NCI-H446 (cell line): ENCODE measurements at regions not wholly inside any gene's neighbourhood (a gene's known extent, or its start where the extent isn't known, plus 50 kb on each side); places are given as distances from the start of the nearest gene placed in this dataset.
"Not testable (repeated sequence)": the region's sequence is repeated elsewhere in the genome, so short reads cannot be mapped to it uniquely, and the experiment has no call there.

Experiments used
- DNase-seq, 2 experiments: peaks; one replicate each; lab custom pipeline; 2025; lab: John Stamatoyannopoulos, UW

DNA sequence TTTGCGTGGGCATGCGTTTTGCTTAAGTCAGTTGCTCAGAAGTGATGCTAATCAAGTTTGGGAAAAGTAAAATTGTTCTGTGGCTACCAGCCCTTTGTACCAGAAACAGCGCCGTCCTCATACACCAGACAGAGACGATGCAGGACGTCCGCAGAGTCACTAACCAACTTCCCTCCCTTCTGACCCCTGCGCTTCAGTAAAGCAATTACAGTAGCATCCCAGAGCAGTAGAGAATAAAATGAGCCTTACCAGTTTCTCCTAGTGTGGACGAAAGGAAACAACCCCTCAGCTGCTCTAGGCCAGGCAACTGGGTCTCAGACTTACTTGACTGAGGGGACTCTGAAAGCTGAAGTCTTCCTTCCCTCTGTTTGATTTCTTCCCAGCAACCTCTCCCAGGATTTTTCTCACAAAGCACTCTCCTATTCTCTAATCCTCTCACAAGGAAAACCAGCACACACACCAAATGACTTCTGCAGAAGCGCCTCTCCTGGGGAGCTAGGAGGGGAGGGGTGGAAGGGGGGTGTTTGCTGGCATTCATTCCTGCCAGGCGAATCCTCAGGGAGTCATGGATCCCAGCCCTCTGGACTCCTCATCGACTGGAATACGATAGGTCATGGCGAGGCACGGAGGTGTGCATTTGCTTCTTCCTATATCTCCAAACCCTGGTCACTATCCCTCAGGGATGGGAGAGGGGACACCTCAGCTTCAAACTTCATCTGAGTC lies 56.0 kb upstream of the MID1 start:
- DNase-seq: no peak

DNA sequence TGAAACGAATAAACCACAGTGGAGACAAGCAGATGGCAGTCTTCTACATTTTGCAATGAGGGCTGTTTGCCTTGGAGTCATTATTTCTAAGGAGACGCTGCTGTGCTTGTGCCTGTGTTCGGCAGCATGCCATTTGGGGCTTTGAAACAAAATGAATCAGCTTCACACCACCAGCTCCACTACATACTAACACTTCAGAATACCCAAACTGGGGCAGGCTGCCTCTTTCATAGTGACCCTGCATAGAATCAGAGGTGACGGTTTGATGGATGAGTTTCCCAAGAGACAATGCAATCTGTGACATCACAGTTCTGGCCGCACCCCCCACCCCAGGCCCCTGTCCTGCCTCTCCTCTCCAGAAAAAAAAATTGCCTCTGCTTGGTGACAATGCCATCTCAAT lies 57.1 kb upstream of the MID1 start:
- DNase-seq: peak; percentile 15 to 36

DNA sequence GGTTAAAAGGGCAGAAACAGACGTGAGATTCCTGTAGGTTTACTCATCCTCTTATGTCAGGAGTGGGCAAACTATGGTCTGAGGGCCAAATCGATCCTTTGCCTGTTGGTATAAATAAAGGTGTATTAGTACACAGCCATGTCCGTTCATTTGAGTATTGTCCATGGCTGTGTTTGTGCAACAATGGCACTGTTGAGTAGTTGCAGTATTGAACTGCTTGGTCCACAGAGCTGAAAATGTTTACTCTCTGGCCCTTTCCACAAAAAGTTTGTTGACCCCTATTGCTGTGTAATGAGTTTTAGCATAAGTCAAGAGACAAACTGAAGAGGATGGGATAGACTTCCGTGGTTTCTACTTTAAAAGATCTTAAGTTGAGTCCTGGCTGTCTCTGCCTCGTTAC lies 59.0 kb upstream of the MID1 start:
- no peak for DNase-seq

DNA sequence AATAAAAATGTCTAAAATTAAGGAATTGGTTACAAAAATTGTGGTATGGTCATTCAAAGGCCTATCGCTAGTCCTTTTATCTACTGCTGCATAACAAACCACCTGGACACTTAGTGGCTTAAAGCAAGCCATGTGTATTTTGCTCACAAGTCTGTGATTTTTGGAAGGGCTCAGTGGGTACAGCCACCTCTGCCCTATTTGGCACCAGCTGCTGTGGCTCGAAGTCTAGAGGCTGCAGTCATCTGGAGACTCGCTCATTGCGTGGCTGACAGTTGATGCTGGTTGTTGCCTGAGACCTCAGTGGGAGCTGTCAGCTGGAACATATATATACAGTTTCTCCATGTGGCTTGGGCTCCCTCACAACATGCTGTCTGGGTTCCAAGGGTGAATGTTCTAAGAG lies 60.8 kb upstream of the MID1 start:
- DNase-seq: no peak

DNA sequence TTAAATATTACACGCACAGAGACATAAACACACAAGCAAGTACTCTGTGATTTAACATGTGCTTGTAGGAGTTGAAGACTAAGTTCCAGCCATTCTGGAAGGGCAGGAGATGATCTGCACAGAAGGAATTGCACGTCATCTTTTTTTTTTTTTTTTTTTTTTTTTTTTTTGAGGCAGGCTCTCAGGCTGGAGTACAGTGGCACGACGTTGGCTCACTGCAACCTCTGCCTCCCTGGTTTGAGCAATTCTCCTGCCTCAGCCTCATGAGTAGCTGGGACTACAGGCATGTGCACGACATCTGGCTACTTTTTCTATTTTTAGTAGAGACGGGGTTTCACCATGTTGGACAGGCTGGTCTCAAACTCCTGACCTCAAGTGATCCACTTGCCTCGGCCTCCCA lies 63.2 kb upstream of the MID1 start:
- DNase-seq: not testable (repeated sequence)

DNA sequence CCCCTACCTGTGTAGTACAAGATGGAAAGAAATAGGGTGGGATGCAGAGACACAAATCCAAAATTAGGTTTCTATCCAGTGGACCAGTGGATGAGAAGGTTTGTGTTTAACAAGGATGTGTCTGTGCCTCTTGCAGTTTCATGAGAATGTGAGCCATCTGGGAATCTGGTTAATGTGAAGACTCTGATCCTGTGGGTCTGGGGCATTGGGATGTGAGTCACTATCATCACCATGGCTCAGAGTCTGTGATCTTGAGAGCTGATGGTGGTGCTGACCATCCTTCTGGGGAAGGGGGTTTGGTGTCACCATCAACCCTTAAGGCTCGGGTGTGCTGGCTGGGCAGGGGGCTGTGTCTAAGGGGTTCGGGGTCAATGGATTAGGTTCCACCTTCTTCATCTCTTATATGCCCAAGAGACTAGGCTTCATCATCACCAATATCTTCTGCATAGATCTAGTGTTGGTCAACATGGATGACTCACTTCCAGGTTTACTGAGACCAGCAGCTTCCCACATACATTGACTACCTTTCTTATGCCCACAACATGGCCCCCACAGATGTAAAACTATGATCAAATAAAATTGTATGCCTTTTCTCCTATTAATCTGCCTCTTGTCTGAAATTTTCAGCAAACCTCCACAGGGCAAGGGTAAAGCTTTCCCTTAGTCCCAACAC lies 65.7 kb upstream of the MID1 start:
- DNase-seq: no peak

DNA sequence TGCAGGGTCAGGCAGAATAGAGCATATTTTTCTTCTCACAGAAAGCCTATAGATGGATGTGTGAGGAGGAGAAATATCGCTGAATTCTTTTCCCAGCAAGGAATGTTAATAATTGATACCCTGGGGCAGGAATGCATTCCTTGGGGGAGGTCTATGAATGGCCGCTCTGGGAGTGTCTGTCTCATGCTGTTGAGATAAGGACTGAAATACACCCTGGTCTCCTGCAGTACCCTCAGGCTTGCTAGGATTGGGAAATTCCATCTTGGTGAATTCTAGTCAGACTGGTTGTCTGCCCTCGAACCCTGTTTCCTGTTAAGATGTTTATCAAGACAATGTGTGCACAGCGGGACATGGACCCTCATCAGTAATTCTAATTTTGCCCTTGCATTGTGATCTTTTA lies 71.4 kb upstream of the MID1 start:
- not testable (repeated sequence) for DNase-seq

DNA sequence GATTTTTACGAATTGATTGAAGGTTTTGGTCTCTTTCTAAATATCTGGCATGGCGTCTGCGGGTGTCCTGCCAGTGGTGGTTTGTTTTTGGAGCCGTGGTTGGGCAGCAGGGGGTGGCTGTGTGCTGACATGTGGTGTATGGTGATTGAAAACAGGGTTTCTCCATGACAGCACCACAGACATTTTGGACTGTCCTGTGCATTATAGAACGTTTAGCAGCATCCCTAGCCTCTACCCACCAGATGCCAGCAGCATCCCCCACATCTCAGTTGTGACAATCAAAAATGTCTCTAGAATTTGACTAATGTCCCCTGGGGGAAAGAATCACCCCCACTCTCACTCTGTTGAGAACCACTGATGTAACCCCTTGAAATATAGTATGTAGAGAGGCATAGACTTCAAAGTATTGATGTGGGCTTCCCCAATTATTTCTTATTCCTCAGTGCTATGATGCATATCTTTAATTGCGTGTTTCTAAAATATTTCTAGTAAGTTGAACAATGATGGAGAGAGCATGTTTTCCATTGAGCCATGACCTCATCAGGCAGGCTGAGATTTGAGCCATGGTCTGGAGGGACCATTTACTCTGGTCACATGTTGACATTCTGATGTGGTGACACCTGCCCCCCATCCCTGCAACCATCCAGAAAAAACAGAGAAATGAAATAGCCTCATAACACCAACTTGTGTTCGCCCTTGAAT lies 77.4 kb upstream of the MID1 start:
- no peak for DNase-seq

DNA sequence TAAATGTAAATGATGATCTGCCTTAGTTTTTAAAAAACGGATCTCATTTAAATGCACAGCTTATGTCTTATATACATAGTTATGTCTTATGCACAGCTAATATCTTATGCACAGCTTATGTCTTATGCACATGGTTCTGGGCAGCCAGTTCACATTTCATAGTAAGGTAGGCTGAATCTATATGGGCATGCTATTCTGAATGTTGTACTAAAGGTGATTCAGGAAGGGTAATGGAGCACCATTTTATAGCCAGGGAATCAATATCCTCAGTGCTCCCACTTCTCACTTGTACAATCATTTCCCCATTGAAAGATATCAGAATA lies 77.9 kb upstream of the MID1 start:
- DNase-seq: no peak

DNA sequence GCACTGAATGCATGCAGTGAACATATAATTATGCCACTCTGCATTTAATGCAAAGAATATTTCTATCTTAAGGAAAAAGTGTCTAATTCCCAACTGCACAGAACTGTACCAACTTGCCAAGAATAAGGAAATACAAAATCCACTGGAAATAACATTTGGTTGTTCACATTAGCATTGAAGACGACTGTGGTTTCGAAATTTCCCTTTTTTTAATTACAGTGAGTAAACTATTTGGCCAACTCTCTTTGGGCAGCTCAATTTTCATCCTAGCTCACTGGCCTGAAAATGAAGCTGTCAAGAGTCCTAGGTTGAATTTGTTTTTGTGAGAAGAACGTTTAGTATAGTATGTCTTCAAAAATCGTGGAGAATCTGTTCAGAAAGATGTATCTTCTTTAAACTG lies 81.6 kb upstream of the MID1 start:
- DNase-seq: no peak

DNA sequence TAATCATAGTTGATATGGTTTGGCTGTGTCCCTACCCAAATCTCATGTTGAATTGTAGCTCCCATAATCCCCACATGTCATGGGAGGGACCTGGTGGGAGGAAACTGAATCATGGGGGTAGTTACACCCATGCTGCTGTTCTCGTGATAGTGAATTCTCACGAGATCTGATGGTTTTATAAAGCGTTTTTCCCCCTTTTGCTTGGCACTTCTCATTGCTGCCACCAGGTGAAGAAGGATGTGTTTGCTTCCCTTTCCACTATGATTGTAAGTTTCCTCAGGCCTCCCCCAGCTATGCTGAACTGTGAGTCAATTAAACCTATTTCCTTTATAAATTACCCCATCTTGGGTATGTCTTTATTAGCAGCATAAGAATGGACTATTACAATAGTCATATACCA lies 86.0 kb upstream of the MID1 start:
- DNase-seq: not testable (repeated sequence)

DNA sequence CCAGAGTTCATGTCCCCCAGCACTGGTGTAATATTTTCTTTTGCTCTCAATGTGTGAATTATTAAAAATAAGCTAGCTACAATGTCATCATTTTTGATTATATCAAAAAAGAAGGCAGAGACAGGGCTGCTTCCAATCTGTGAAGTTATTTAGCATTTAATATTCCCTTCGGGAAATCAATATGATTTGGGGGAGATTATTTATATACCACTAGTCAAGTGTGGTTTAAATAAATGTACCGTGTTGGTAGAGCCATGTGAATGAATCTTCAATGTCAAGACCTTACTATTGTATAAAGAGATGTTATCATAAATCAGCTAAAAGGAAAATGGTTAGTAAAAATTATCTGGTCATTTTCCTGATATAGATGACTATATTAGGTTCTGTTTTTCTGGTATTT lies 87.4 kb upstream of the MID1 start:
- DNase-seq: no peak

DNA sequence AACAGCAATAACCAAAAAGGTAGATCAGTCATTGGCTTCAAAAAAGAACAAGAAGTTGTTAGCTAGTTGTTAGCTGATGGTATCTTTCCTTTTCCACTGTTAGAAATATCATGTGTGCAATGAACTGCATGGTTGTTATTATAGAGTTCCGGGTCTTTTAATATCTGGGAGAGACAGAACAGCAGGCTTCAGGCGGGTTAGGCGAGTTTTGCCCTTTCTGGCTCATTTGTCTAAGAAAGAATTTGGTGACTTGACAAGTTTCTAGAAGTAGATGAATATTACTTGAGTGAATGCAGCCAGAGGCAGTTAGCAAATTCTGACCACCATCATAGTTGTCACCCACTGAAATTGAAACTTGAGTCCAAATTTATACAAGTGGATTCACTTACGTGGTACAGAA lies 88.9 kb upstream of the MID1 start:
- no peak for DNase-seq

DNA sequence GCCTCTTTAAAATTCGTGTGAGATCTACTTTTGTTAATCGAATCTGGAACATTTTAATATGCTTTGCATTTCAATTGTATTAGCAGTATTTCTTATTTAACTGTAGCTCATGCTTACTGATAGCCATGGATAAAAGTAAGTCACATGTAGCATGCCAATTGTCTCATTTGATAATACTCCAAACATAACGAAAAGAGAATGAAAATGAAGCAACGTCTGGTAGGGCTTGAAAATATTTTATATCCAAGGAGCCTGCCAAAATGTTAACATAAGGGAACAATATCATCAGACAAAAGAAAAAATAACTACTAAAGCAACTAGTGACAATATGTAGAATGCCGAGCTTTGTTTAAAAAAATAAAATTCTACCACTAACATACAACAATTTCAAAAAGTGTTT lies 94.1 kb upstream of the MID1 start:
- no peak for DNase-seq

DNA sequence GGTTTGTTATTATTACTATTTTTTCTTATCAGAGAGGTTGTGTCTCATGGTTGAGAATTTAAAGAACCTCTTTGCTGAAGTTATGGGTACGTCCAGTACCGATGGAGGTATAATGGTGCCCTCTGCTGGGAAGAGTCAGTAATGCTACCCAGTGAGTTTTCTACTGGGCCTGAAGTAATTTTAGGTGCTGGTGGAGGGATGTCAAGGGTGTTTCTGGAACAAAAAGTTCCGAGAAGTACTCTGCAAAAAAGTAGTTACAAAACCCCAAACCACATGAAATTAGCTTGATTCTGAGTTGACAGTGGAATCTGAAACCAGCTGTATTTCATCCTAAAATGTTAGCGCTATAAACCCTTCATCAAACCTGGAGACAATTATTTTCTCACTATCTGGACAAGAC lies 102.5 kb upstream of the MID1 start:
- peak; percentile 41 to 58 for DNase-seq

DNA sequence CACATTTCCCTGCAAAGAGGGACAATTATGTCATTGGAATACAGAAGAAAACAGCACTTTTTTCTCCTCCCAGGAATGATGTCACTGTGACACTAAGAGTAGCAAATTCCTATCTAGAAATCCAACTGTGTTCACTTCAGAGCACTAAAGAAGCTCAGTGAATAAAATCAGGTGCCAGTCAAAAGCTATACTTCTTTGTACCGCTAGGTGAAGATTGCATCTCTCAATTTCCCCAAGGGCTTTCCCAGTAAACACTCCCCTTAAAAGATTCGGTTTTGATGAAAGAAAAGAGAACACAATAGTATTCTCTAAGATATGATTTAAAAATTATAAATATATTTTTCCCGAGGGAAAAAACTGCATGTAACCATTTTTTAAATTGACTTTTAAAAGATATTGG lies 104.7 kb upstream of the MID1 start:
- no peak for DNase-seq

DNA sequence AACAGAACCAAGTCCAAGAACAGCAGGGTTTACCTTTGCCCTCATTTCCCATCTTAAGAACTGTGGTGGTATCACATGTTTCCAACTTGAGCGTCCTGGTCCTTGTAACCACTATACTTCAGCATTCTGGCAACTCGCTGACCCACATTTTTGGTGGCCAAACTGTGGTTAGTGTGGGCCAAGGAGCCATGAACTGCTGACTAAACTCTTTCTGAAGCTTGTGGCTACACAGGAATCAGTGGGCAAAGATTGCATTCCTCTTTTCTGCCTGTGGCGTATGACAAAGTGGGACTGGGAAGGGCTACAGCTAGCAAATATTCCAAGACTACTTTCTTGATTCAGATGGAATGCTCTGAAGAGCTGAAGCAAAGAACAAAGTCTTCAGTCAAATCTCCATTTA lies 106.3 kb upstream of the MID1 start:
- DNase-seq: no peak

DNA sequence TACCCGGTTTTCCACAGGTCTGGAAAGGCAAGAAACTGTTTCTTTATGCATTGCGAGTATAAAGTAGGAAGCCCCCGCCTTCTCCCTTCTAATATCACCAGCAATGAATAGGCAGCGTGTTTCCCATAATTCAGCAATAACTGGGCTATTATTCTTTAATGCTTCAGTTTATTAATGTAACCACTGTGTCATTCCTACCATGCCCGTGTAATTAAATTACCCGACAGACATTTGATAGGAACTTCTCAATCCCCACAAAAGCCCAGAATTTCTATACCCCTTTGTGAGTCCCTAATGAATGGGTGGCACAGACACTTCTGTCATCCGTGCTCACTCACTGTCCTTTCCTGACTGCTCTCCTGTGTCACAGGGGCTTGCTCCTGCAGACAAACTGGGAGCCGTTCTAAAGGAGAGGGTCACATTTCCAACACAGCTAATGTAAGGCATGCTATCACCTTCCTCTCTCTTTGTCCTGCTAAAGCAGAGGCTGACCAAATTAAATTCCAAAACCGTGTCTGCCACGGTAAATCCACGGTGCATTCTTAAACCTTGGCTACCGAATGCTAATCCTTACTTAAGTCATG lies 108.5 kb upstream of the MID1 start:
- no peak for DNase-seq

DNA sequence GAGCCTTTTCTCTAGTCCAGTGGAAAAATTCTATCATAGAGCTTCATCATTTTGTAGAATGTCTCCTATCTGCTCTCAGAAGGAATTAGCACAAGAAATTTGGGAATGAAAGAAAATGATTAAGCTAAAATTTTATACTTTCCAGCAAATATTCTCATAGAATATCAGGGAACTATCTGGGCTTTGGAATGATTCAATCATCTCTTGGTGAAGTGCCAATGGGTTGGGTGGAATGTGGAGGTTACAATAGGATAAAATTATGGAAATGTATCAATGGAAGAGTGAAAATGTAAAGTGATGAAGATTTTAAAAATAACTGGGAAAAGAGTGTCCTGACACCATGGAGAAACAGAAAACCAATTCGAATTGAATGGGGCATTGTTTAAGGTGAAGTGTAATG lies 119.0 kb upstream of the MID1 start:
- no peak for DNase-seq

DNA sequence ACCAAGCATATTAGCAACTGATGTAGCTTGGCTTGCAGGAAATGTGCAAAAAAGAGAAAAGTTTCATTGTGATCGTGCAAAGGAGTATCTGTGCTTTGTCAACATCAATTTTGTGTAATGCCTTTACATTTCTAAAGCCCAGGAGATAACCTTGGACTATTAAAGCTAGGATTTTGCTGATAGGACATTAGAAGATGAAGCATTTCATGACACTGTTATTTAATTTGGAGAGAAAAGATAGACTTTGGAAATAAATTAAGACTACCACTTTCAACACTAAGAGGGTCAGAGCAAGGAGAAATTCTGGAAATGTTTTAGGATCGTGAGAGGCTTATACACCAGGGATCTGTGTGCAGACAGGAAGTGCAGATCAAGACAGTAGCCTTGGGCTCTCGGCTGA lies 120.6 kb upstream of the MID1 start:
- DNase-seq: no peak

DNA sequence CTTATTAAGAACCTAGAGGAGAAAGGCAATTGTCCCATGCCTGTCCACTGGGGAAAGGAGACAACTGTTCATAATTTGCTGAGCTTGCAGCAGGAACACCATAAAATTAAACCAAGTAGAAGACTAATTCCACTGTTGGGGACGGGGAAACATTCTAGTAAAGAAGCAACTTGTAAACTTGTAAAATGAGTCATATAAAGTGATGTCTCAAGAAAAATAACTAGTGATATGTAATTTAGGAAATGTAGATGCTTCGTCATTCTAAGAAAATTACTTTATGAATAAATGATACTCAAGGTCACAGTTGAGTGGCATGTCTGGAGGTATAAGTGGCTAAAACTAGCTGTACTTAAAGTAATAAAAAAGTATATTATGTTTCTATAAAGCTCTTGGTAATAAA lies 121.2 kb upstream of the MID1 start:
- no peak for DNase-seq

DNA sequence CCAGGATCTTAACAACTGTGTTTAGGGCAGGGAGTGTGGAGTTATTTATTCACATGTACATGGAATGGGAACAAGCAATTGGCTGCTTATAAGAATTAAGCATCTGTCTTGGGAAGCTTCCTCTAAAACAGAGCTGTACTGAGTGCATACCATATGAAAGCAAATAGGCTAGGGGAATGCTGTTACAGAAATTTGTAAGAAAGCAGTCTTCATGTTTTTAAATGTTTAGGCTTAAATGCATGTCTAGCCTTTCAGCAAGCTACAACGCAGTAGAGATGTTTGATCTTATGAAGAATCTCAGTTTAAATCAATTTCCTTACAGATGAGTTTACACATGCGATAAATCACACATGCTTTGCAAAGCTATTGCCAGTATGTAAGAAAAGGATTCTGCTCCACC lies 123.1 kb upstream of the MID1 start:
- DNase-seq: no peak

DNA sequence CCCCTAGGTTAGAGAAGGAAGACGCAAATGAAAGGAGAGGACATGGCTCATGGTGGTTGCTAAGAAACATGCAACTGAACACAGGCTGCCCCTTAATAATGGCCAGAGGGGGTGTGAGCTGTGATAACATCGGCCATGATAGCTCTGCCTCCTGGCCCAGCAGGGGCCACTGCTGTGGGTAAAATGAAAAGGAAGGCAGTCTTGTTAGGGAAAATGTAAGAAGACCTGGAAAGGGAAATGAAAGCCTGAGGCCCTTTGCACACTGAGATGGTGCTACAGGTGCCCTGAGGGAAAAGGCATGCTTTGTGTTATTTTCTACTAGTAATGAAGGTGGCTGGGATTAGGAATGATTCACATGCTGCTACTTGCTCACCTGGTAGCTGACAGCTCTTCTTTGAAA lies 123.6 kb upstream of the MID1 start:
- no peak for DNase-seq
